Activated T-helper 17 cell treated with anti-CD3 and anti-CD28 coated beads, Interleukin-2, amount 50 U/mL, for 72 hours (primary cell): ENCODE measurements at regions not wholly inside any gene's neighbourhood (a gene's known extent, or its start where the extent isn't known, plus 50 kb on each side); places are given as distances from the start of the nearest gene placed in this dataset.

Experiments
- ATAC-seq: fragments of 150-1000 bp; cut with Tn5 transposase; replicated peaks from 2 replicates; pipeline ENCODE4 v1.10.0; 2021; ENCODE audit warnings: mild to moderate bottlenecking, moderate library complexity
- H3K27ac Mint-ChIP-seq: one replicate; pipeline ENCODE4 v1.8.0; 2022; ENCODE audit warnings: mixed read lengths
- H3K27me3 Mint-ChIP-seq: one replicate; pipeline ENCODE4 v1.8.0; 2022; ENCODE audit warnings: mixed read lengths
- H3K36me3 Mint-ChIP-seq: one replicate; pipeline ENCODE4 v1.8.0; 2022; ENCODE audit warnings: low read depth, mild to moderate bottlenecking, mixed read lengths
- H3K4me1 Mint-ChIP-seq: one replicate; pipeline ENCODE4 v1.8.0; 2022; ENCODE audit warnings: mixed read lengths
- H3K4me3 Mint-ChIP-seq: one replicate; pipeline ENCODE4 v1.8.0; 2022; ENCODE audit warnings: mild to moderate bottlenecking, mixed read lengths
- H3K9me3 Mint-ChIP-seq: one replicate; pipeline ENCODE4 v1.8.0; 2022; ENCODE audit warnings: mixed read lengths

GRCh38 chr11:115660030-115660805 lies 156.0 kb upstream of the CADM1 start:
- no peaks in the 10 kb centered on the region for H3K36me3 Mint-ChIP-seq
- ATAC-seq = no peak
- no peaks in the 10 kb centered on the region for H3K4me1 Mint-ChIP-seq
- peaks cover 25% of the 10 kb centered on the region for H3K27me3 Mint-ChIP-seq
- H3K9me3 Mint-ChIP-seq = no peaks in the 10 kb centered on the region
- no peak overlapping the region for H3K27ac Mint-ChIP-seq
- no peak overlapping the region for H3K4me3 Mint-ChIP-seq

- no peak overlapping the region for H3K27ac Mint-ChIP-seq
- H3K4me1 Mint-ChIP-seq = no peaks in the 10 kb centered on the region
- no peaks in the 10 kb centered on the region for H3K9me3 Mint-ChIP-seq
Measured at GRCh38 chr11:115659061-115659963, 155.1 kb upstream of the CADM1 start.

GRCh38 chr11:115657586-115657985 lies 153.4 kb upstream of the CADM1 start:
- Mint-ChIP-seq H3K4me3 (no peak overlapping the region), H3K27ac (no peak overlapping the region), H3K27me3 (peaks cover 24% of the 10 kb centered on the region), H3K9me3 (no peaks in the 10 kb centered on the region), H3K36me3 (no peaks in the 10 kb centered on the region), H3K4me1 (no peaks in the 10 kb centered on the region)
- ATAC-seq = no peak

More at GRCh38 chr11:115659061-115659963, 155.1 kb upstream of the CADM1 start:
- Mint-ChIP-seq H3K27me3 (peaks cover 25% of the 10 kb centered on the region), H3K4me3 (no peak overlapping the region), H3K36me3 (no peaks in the 10 kb centered on the region)
- no peak for ATAC-seq

- Mint-ChIP-seq H3K4me3 (no peak overlapping the region), H3K36me3 (no peaks in the 10 kb centered on the region), H3K9me3 (peaks cover 3% of the 10 kb centered on the region), H3K27ac (no peak overlapping the region), H3K4me1 (no peaks in the 10 kb centered on the region), H3K27me3 (peaks cover 28% of the 10 kb centered on the region)
- ATAC-seq = no peak
Measured at GRCh38 chr11:115656669-115657068, 152.5 kb upstream of the CADM1 start.

DNA sequence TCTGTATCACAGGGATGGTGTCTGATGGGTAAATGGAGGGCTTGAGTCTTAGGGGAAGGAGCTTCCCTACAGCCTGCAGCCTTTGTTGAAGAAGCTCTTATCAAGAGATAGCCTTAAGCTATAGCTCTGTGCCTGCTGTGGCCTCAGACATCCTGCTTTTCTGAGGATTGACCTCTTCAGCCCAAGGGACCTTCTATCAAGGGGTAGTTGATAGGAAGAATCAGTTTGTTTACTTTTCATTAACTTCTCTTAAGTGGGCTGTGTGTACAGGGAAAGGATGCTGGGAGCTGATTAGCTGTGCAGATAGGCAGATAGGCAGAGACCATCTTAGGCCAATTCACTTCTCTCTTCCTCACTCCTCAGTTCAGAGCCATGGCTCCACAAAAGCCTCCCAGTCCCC lies 151.8 kb upstream of the CADM1 start:
- peaks cover 31% of the 10 kb centered on the region for H3K27me3 Mint-ChIP-seq
- no peak overlapping the region for H3K27ac Mint-ChIP-seq
- H3K9me3 Mint-ChIP-seq = peaks cover 4% of the 10 kb centered on the region
- no peak overlapping the region for H3K4me3 Mint-ChIP-seq
- ATAC-seq = no peak
- H3K4me1 Mint-ChIP-seq = no peaks in the 10 kb centered on the region
- no peaks in the 10 kb centered on the region for H3K36me3 Mint-ChIP-seq

DNA sequence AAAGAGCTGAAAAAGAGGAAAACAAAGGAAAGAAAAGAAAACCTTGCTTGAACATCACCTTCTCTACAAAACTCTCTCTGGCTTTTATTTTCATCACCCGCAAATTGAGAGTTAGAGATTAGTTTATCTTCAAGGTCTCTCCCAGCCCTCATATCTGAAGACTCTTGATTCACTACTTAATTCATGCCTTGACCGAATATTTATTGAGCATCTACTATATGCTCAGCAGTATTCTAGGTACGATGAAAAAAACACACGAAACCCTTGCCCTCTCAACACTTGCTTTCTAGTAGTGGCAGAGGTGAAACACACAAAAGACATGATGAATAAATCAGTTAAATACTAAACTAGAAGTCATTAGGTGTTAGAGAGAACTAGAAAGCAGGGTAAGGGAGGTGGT lies 150.6 kb upstream of the CADM1 start:
- no peak overlapping the region for H3K4me3 Mint-ChIP-seq
- peaks cover 4% of the 10 kb centered on the region for H3K9me3 Mint-ChIP-seq
- H3K27me3 Mint-ChIP-seq = peaks cover 20% of the 10 kb centered on the region
- no peak overlapping the region for H3K27ac Mint-ChIP-seq
- H3K4me1 Mint-ChIP-seq = no peaks in the 10 kb centered on the region
- ATAC-seq = no peak
- no peaks in the 10 kb centered on the region for H3K36me3 Mint-ChIP-seq

GRCh38 chr11:115653926-115654325 lies 149.7 kb upstream of the CADM1 start:
- no peak for ATAC-seq
- Mint-ChIP-seq H3K36me3 (no peaks in the 10 kb centered on the region), H3K4me3 (no peak overlapping the region), H3K9me3 (peaks cover 4% of the 10 kb centered on the region), H3K27ac (no peak overlapping the region), H3K27me3 (peaks cover 18% of the 10 kb centered on the region), H3K4me1 (no peaks in the 10 kb centered on the region)

GRCh38 chr11:115653076-115653475 lies 148.9 kb upstream of the CADM1 start:
- Mint-ChIP-seq H3K27me3 (peaks cover 11% of the 10 kb centered on the region), H3K4me1 (no peaks in the 10 kb centered on the region), H3K36me3 (no peaks in the 10 kb centered on the region), H3K9me3 (peaks cover 4% of the 10 kb centered on the region), H3K4me3 (no peak overlapping the region), H3K27ac (no peak overlapping the region)
- no peak for ATAC-seq

DNA sequence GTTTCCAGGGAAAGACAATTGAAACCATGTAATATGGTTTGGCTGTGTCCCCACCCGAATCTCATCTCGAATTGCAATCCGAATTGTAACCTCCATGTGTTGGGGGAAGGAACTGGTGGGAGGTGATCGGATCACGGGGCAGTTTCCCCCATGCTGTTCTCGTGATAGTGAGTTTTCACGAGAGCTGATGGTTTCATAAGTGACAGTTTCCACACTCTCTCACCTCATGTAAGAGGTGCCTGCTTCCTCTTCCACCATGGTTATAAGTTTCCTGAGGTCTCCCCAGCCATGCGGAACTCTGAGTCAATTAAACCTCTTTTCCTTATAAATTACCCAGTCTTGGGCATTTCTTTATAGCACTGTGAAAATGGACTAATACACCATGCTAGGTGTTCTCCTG lies 148.3 kb upstream of the CADM1 start:
- peaks cover 4% of the 10 kb centered on the region for H3K9me3 Mint-ChIP-seq
- H3K36me3 Mint-ChIP-seq = no peaks in the 10 kb centered on the region
- H3K4me3 Mint-ChIP-seq = no peak overlapping the region
- ATAC-seq = no peak
- no peak overlapping the region for H3K27ac Mint-ChIP-seq
- H3K27me3 Mint-ChIP-seq = peaks cover 11% of the 10 kb centered on the region
- no peaks in the 10 kb centered on the region for H3K4me1 Mint-ChIP-seq

DNA sequence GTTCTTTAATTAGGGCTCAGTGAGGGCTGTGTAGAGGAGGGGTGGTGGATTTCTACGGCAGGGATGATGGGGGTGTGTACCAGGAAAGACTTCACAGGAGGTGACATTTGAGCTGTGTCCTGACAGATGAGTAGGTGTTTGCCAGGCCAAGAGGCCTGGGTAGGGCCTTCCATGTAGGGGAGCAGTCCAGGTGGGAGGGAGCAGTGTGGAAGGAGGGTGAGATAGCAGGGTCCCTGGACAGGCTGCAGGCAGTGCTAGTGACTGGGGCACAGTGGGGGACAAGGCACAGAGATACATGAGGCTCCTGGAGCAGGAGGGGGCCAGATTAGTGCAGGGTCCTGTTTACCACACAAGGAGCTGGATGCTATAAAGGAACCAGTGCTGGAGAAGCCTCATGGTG lies 147.9 kb upstream of the CADM1 start:
- no peak overlapping the region for H3K27ac Mint-ChIP-seq
- peaks cover 10% of the 10 kb centered on the region for H3K27me3 Mint-ChIP-seq
- H3K9me3 Mint-ChIP-seq = peaks cover 4% of the 10 kb centered on the region
- H3K4me1 Mint-ChIP-seq = no peaks in the 10 kb centered on the region
- ATAC-seq = no peak
- no peak overlapping the region for H3K4me3 Mint-ChIP-seq
- H3K36me3 Mint-ChIP-seq = no peaks in the 10 kb centered on the region

DNA sequence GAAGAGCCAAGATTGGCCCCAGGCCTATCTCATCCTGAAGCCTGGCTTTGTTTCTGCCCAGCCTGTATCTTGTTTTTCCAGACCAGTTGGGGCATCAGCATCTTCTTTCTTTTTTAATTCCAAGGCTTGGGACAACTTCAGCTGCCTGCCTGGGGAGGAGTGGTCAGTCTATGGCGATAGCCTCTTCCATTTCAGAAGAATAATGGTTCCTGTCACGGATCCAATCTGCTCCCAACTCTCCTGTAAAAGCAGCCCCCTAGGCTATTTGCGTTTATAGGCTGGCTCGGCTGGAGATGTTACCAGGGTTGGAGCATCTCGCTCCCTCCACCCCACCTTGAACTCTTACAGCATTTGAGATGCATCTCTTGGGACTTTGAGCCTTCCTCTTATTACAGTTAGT lies 145.2 kb upstream of the CADM1 start:
- no peak for ATAC-seq
- Mint-ChIP-seq H3K27me3 (peaks cover 12% of the 10 kb centered on the region), H3K27ac (no peak overlapping the region), H3K4me3 (no peak overlapping the region), H3K9me3 (peaks cover 7% of the 10 kb centered on the region), H3K36me3 (no peaks in the 10 kb centered on the region), H3K4me1 (no peaks in the 10 kb centered on the region)

- Mint-ChIP-seq H3K9me3 (peaks cover 3% of the 10 kb centered on the region), H3K4me1 (no peaks in the 10 kb centered on the region), H3K27me3 (peaks cover 3% of the 10 kb centered on the region), H3K27ac (no peak overlapping the region), H3K36me3 (no peaks in the 10 kb centered on the region), H3K4me3 (no peak overlapping the region)
- no peak for ATAC-seq
Measured at GRCh38 chr11:115645631-115646317, 141.6 kb upstream of the CADM1 start.

DNA sequence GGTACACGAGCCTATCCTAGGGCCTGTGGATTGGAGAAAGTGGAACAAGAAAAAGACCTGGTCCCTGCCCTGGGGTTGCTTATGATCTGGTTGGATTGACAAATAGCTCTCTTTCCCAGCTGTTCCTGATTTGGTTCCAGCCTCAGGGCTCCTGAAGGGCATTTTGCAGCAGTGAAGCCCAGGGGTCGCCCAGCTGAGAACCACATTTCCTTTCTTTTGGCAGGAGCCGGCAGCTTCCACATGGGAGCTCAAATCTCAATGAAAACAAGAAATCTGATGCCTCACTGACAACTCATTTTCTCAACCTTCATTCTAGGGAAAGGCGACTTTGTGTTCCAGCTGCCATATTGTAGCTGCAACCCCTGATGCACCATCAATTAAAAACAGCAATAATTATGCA lies 140.6 kb upstream of the CADM1 start:
- Mint-ChIP-seq H3K4me3 (no peak overlapping the region), H3K9me3 (peaks cover 3% of the 10 kb centered on the region), H3K27ac (no peak overlapping the region), H3K36me3 (no peaks in the 10 kb centered on the region), H3K4me1 (no peaks in the 10 kb centered on the region), H3K27me3 (peaks cover 3% of the 10 kb centered on the region)
- no peak for ATAC-seq

DNA sequence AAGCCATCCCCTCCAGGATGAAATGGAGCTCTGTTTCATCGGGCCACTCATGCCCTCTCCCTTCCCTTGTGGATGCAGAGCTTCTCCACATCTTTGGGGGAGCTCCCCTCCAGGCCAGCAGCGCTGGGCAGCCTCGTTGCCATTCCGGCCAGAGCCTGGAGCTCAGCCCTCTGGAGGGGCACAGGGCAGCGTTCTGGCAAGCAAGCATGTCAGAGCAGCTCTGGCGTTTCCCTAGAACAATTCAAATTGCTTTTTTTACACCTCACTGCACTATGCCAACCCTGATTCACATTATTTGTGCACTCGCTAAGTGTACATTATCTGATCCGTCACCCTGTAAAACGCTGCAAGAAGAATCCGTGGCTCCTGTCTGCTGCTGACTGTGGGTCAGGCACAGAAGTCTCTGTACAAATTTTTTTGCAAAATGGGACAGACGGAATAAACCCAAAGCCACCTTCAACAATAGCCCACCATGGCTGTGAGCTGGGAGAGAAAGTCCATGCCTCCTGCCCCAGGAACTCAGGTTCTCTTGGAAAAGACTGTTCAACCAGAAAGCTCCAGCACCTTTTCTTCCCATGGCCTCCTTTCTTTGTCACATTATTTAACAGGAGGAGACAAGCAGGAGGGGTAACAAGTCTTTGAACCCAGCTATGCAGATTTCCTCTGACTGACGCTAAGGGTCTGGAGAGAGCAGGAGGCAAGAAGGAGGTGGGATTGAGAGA lies 139.5 kb upstream of the CADM1 start:
- Mint-ChIP-seq H3K4me1 (no peaks in the 10 kb centered on the region), H3K4me3 (no peak overlapping the region), H3K36me3 (no peaks in the 10 kb centered on the region), H3K27me3 (peaks cover 3% of the 10 kb centered on the region), H3K27ac (no peak overlapping the region), H3K9me3 (peaks cover 3% of the 10 kb centered on the region)
- ATAC-seq = no peak
